ENCODE measurements at regions not wholly inside any gene's neighbourhood (a gene's known extent, or its start where the extent isn't known, plus 50 kb on each side); places are given as distances from the start of the nearest gene placed in this dataset.

- TF ChIP-seq EZH2phosphoT487 (IDR thresholded peaks at IDR 0.05; ENCODE audit: borderline replicate concordance, low read length) (no peak), CTCF (IDR thresholded peaks at IDR 0.05; ENCODE audit: low read depth, low read length, poor library complexity, severe bottlenecking) (no peak)
Observed at GRCh38 chr11:28448186-28448585, 340.0 kb downstream of the METTL15 start.

Measured in DOHH2 (cell line).